Activated CD4-positive, alpha-beta T cell treated with anti-CD3 and anti-CD28 coated beads, Interleukin-2, Interleukin-4, amounts not matched to agents 100 ng/mL and 50 ng/mL, durations not matched to agents 16 hours and 8 hours (primary cell): ENCODE measurements at regions not wholly inside any gene's neighbourhood (a gene's known extent, or its start where the extent isn't known, plus 50 kb on each side); places are given as distances from the start of the nearest gene placed in this dataset.
"Not testable (repeated sequence)": the region's sequence is repeated elsewhere in the genome, so short reads cannot be mapped to it uniquely, and the experiment has no call there.

Source experiments
- DNase-seq: peaks from one replicate; pipeline ENCODE4 v3.0.0-alpha.2; 2020; ENCODE audit warnings: low spot score

GRCh38 chr18:51458861-51459260 is 261.4 kb upstream of the MEX3C start:
- no peak for DNase-seq

GRCh38 chr18:51461956-51462355 is 264.5 kb upstream of the MEX3C start:
- no peak for DNase-seq

- no peak for DNase-seq
Observed at GRCh38 chr18:51463483-51464136, 266.1 kb upstream of the MEX3C start.

GRCh38 chr18:51478908-51479307 is 281.4 kb upstream of the MEX3C start:
- no peak for DNase-seq

- no peak for DNase-seq
Observed at GRCh38 chr18:51479736-51480135, 282.3 kb upstream of the MEX3C start.

GRCh38 chr18:51480407-51481261 is 283.2 kb upstream of the MEX3C start:
- no peak for DNase-seq

GRCh38 chr18:51486735-51487366 is 289.4 kb upstream of the MEX3C start:
- no peak for DNase-seq

GRCh38 chr18:51490417-51490816 is 292.9 kb upstream of the MEX3C start:
- DNase-seq: no peak

GRCh38 chr18:51490860-51491259 is 293.4 kb upstream of the MEX3C start:
- DNase-seq: no peak

GRCh38 chr18:51491678-51492372 is 294.3 kb upstream of the MEX3C start:
- DNase-seq: no peak

- DNase-seq: no peak
Observed at GRCh38 chr18:51498085-51498855, 300.8 kb upstream of the MEX3C start.

GRCh38 chr18:51503351-51503750 is 305.9 kb upstream of the MEX3C start:
- DNase-seq: no peak

- no peak for DNase-seq
Observed at GRCh38 chr18:51506811-51507210, 309.3 kb upstream of the MEX3C start.

- DNase-seq: not testable (repeated sequence)
Observed at GRCh38 chr18:51508410-51508809, 310.9 kb upstream of the MEX3C start.

- no peak for DNase-seq
Observed at GRCh38 chr18:51510020-51510419, 312.5 kb upstream of the MEX3C start.

GRCh38 chr18:51513517-51513916 is 316.0 kb upstream of the MEX3C start:
- DNase-seq: no peak

- no peak for DNase-seq
Observed at GRCh38 chr18:51514128-51514527, 316.6 kb upstream of the MEX3C start.

- DNase-seq: no peak
Observed at GRCh38 chr18:51516478-51517038, 319.1 kb upstream of the MEX3C start.

- no peak for DNase-seq
Observed at GRCh38 chr18:51519571-51519970, 322.1 kb upstream of the MEX3C start.

- peak; percentile 1 for DNase-seq
Observed at GRCh38 chr18:51520676-51521180, 323.2 kb upstream of the MEX3C start.

- DNase-seq: no peak
Observed at GRCh38 chr18:51522338-51522737, 324.9 kb upstream of the MEX3C start.
